DOHH2 (cell line): ENCODE measurements at regions not wholly inside any gene's neighbourhood (a gene's known extent, or its start where the extent isn't known, plus 50 kb on each side); places are given as distances from the start of the nearest gene placed in this dataset.

ENCODE experiments used
- H3F3A ChIP-seq: fragments of 200-600 bp; sonication (generic), shearing (Covaris generic); 2 replicates; pipeline ENCODE4 v1.6.0; 2016; ENCODE audit warnings: antibody characterized with exemption, mild to moderate bottlenecking; ENCODE audit not compliant: control insufficient read depth, insufficient read depth
- H3K27ac ChIP-seq: fragments of 200-600 bp; sonication (generic); 2 replicates; pipeline ENCODE4 v1.5.1; 2014; ENCODE audit warnings: low read depth, mild to moderate bottlenecking, low read length, moderate library complexity
- H3K27me3 ChIP-seq: fragments of 200-600 bp; sonication (generic); 2 replicates; pipeline ENCODE4 v1.6.1; 2014; ENCODE audit warnings: mild to moderate bottlenecking, low read length, mixed read lengths; ENCODE audit not compliant: control insufficient read depth
- H3K36me3 ChIP-seq: fragments of 200-600 bp; sonication (generic); 2 replicates; pipeline ENCODE4 v1.6.1; 2014; ENCODE audit warnings: mild to moderate bottlenecking, low read length, moderate library complexity, mixed read lengths; ENCODE audit not compliant: control insufficient read depth
- H3K4me1 ChIP-seq: fragments of 200-600 bp; sonication (generic); 2 replicates; pipeline ENCODE4 v1.6.1; 2014; ENCODE audit warnings: mild to moderate bottlenecking, low read length, mixed read lengths; ENCODE audit not compliant: control insufficient read depth
- H3K4me2 ChIP-seq: fragments of 200-600 bp; sonication (generic); 2 replicates; pipeline ENCODE4 v1.6.0; 2014; ENCODE audit warnings: mild to moderate bottlenecking, low read length, moderate library complexity
- H3K4me3 ChIP-seq: fragments of 200-600 bp; sonication (generic); 2 replicates; pipeline ENCODE4 v1.5.1; 2014; ENCODE audit warnings: mild to moderate bottlenecking, low read length, mixed read lengths
- H3K79me2 ChIP-seq: fragments of 200-600 bp; sonication (generic); 2 replicates; pipeline ENCODE4 v1.6.1; 2014; ENCODE audit warnings: mild to moderate bottlenecking, low read length, mixed read lengths; ENCODE audit not compliant: control insufficient read depth
- H3K9me2 ChIP-seq: fragments of 200-600 bp; sonication (generic); replicated peaks from 2 replicates; pipeline ENCODE4 v1.6.1; 2014; ENCODE audit warnings: mild to moderate bottlenecking, low read length, mixed read lengths; ENCODE audit not compliant: control insufficient read depth
- H3K9me3 ChIP-seq: fragments of 200-600 bp; sonication (generic); 2 replicates; pipeline ENCODE4 v1.6.1; 2014; ENCODE audit warnings: antibody characterized with exemption, low read length, mixed read lengths; ENCODE audit not compliant: control insufficient read depth, insufficient read depth
- H4K20me1 ChIP-seq: fragments of 200-600 bp; sonication (generic); 2 replicates; pipeline ENCODE4 v1.6.0; 2014; ENCODE audit warnings: low read depth, mild to moderate bottlenecking, antibody characterized with exemption, low read length, moderate library complexity; ENCODE audit not compliant: control insufficient read depth, insufficient read depth
- EZH2phosphoT487 ChIP-seq: fragments of 200-600 bp; sonication (generic); IDR thresholded peaks from 2 replicates; pipeline ENCODE4 v1.6.1; 2017; ENCODE audit warnings: borderline replicate concordance, mild to moderate bottlenecking, antibody characterized with exemption, low read length, moderate library complexity, mixed read lengths
- TF ChIP-seq, protein P1 (sequence below): fragments of 200-600 bp; sonication (generic); IDR thresholded peaks from one replicate; pipeline ENCODE4 v1.5.1; 2014; ENCODE audit warnings: antibody characterized with exemption, mild to moderate bottlenecking, low read depth, low read length; ENCODE audit not compliant: poor library complexity, severe bottlenecking

GRCh38 chr7:46534664-46535588 is 613.9 kb upstream of the IGFBP3 start:
- Histone ChIP-seq H3K4me1 (no peaks in the 10 kb centered on the region), H3K9me3 (0 out of 2 replicates have a peak, but pooled peaks cover 4% of the 10 kb centered on the region), H3K9me2 (no peaks in the 10 kb centered on the region), H3K36me3 (no peaks in the 10 kb centered on the region), H3F3A (no peaks in the 10 kb centered on the region), H3K79me2 (no peaks in the 10 kb centered on the region), H3K27ac (no peak overlapping the region), H3K27me3 (no peaks in the 10 kb centered on the region), H4K20me1 (no peaks in the 10 kb centered on the region), H3K4me3 (no peak overlapping the region), H3K4me2 (no peak overlapping the region)
- TF ChIP-seq, protein P1, sequence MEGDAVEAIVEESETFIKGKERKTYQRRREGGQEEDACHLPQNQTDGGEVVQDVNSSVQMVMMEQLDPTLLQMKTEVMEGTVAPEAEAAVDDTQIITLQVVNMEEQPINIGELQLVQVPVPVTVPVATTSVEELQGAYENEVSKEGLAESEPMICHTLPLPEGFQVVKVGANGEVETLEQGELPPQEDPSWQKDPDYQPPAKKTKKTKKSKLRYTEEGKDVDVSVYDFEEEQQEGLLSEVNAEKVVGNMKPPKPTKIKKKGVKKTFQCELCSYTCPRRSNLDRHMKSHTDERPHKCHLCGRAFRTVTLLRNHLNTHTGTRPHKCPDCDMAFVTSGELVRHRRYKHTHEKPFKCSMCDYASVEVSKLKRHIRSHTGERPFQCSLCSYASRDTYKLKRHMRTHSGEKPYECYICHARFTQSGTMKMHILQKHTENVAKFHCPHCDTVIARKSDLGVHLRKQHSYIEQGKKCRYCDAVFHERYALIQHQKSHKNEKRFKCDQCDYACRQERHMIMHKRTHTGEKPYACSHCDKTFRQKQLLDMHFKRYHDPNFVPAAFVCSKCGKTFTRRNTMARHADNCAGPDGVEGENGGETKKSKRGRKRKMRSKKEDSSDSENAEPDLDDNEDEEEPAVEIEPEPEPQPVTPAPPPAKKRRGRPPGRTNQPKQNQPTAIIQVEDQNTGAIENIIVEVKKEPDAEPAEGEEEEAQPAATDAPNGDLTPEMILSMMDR: no peak
- TF ChIP-seq EZH2phosphoT487: no peak

DNA sequence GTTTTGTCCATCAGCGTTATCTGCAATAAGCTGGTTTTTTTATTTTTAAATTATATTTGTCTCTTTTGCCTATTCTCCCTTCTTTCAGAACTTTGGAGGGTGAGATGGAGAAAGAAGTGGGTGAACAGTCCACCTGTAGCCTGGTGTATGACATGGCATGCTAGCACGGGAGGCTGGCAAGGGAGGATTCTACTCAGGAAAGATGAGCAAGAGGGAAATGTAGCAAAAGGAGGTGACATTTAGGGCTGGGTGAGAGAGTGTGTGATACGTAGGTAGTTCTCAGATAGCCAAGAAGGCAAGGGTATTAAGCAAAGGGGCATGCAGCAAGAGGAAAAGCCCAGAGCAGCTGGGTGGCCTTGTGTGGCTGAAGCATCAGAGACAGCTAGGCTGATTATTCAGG is 612.9 kb upstream of the IGFBP3 start:
- no peak overlapping the region for H3K4me2 ChIP-seq
- 0 out of 2 replicates have a peak, but pooled peaks cover 4% of the 10 kb centered on the region for H3K9me3 ChIP-seq

GRCh38 chr7:46532571-46532970 is 611.5 kb upstream of the IGFBP3 start:
- Histone ChIP-seq H3K79me2 (no peaks in the 10 kb centered on the region), H3K36me3 (no peaks in the 10 kb centered on the region), H3K9me3 (0 out of 2 replicates have a peak, but pooled peaks cover 4% of the 10 kb centered on the region), H3K4me2 (no peak overlapping the region), H4K20me1 (no peaks in the 10 kb centered on the region), H3K9me2 (no peaks in the 10 kb centered on the region), H3K27ac (no peak overlapping the region), H3F3A (no peaks in the 10 kb centered on the region), H3K27me3 (no peaks in the 10 kb centered on the region), H3K4me3 (no peak overlapping the region), H3K4me1 (no peaks in the 10 kb centered on the region)
- TF ChIP-seq, protein P1: no peak
- no peak for TF ChIP-seq EZH2phosphoT487

More for the DNA sequence above, 612.9 kb upstream of the IGFBP3 start:
- TF ChIP-seq EZH2phosphoT487: no peak
- TF ChIP-seq, protein P1: no peak
- Histone ChIP-seq H3K36me3 (no peaks in the 10 kb centered on the region), H3K4me1 (no peaks in the 10 kb centered on the region), H3K27ac (no peak overlapping the region), H3K9me2 (no peaks in the 10 kb centered on the region), H3K4me3 (no peak overlapping the region), H3K27me3 (no peaks in the 10 kb centered on the region), H4K20me1 (no peaks in the 10 kb centered on the region), H3K79me2 (no peaks in the 10 kb centered on the region), H3F3A (no peaks in the 10 kb centered on the region)
